NCI-H2029 (cell line): ENCODE measurements at regions not wholly inside any gene's neighbourhood (a gene's known extent, or its start where the extent isn't known, plus 50 kb on each side); places are given as distances from the start of the nearest gene placed in this dataset.

Experiments used
- DNase-seq: peaks from one replicate; lab custom pipeline; 2025; lab: John Stamatoyannopoulos, UW

GRCh38 chr4:143082701-143083100, 102.0 kb upstream of the USP38 start:
- DNase-seq: no peak

GRCh38 chr4:143083756-143084472, 100.8 kb upstream of the USP38 start:
- DNase-seq: no peak

GRCh38 chr4:143084566-143084965, 100.2 kb upstream of the USP38 start:
- DNase-seq: no peak

DNA sequence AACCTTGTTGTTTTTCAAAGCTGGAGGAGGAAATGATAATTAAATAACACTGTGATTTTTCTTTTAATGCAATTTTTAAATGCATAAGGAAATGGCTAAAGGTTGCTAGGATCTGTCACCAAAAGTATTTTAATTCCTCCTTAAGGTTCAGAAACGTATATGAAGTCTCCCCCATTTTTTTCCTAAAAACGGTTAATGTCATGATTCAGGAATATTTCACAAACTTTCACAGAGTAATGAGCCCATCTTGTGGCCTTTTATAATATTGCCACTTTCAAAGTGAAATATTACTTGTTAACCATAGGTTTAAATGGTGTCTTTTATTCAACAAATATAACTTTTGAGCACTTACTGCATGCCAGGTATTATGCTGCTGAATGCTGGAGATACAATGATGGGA, 99.5 kb upstream of the USP38 start:
- DNase-seq: no peak

DNA sequence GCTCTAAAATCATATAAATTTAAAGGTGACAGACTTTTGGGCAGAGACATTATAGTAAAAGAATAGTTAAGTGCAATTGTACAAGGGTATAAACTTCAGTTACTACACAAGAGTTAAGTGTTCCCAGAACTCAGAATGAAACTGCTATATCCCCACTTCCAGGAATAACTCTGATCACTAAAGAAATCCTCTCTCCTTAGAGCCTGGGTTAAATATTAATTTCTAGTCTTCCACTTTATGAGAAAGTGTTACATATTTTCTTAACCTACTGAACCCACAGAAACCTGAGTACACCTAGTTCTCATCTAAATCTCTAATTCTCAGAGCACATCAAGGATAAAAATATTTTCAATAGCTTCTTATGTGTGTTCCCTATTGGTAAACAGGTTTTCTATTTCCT, 99.1 kb upstream of the USP38 start:
- DNase-seq: no peak

DNA sequence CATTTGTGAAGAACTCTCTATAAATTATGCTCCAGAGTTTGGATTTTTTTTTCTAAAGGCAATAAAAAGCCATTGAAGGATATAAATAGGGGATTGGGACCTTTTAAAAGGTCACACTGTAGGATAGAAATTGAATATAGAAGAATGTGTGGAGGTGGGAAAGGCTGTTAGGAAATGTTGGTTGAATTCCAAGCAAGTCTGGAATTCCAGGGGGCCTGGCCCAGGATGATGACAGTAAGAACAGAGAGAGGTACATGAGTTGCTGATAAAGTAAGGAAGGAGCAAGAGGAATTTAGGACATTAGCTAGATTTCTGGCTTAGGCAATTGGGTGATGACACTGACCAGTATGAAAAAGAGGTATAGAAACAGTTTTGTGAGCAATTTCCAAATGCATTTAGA, 95.4 kb upstream of the USP38 start:
- DNase-seq: no peak

GRCh38 chr4:143089847-143090246, 94.9 kb upstream of the USP38 start:
- DNase-seq: no peak

GRCh38 chr4:143091862-143092261, 92.9 kb upstream of the USP38 start:
- DNase-seq: no peak

GRCh38 chr4:143095447-143095846, 89.3 kb upstream of the USP38 start:
- no peak for DNase-seq

GRCh38 chr4:143097751-143098150, 87.0 kb upstream of the USP38 start:
- DNase-seq: no peak

- DNase-seq: no peak
Observed at GRCh38 chr4:143099693-143100092, 85.0 kb upstream of the USP38 start.

DNA sequence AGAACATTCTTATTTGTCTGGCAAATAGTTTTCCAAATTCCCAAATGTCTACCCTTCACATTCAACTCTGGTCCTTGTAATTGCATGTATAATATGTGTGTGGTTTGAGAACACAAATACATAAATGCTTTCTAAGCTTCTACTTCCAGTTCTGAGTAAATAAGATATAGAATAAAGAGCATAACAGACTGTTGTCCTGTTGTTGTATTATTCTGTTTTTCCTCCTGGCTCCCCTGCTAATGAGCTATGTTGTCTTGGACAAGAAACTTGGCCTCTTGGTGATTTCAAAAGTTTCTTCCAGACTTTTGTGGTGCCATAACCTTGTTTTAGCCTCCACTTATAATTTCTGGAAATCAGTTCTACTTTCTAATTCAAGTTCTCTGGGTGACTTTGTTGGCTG, 75.3 kb upstream of the USP38 start:
- no peak for DNase-seq

GRCh38 chr4:143118663-143119062, 66.1 kb upstream of the USP38 start:
- DNase-seq: no peak

- no peak for DNase-seq
Observed at GRCh38 chr4:143127621-143128020, 57.1 kb upstream of the USP38 start.

- no peak for DNase-seq
Observed at GRCh38 chr4:143133977-143134376, 50.7 kb upstream of the USP38 start.
